H9 (cell line): ENCODE measurements at regions not wholly inside any gene's neighbourhood (a gene's known extent, or its start where the extent isn't known, plus 50 kb on each side); places are given as distances from the start of the nearest gene placed in this dataset.

Experiments used
- DNase-seq: peaks from one replicate; pipeline ENCODE4 v3.0.0-alpha.2; 2017
- H2AFZ ChIP-seq: one replicate; pipeline ENCODE4 v1.6.1; 2013; ENCODE audit warnings: mild to moderate bottlenecking, low read length, control low read depth, moderate library complexity
- H2AK5ac ChIP-seq: 2 replicates; pipeline ENCODE4 v1.6.1; 2013; ENCODE audit warnings: low read length, control low read depth, mixed read lengths; ENCODE audit not compliant: insufficient read length
- H2BK120ac ChIP-seq: one replicate; pipeline ENCODE4 v1.6.1; 2013; ENCODE audit warnings: low read depth, mild to moderate bottlenecking, low read length, control low read depth, inconsistent platforms; ENCODE audit not compliant: poor library complexity, severe bottlenecking
- H2BK12ac ChIP-seq: 2 replicates; pipeline ENCODE4 v1.6.1; 2013; ENCODE audit warnings: low read length, control low read depth, mixed read lengths, low read depth; ENCODE audit not compliant: insufficient read length
- H2BK15ac ChIP-seq: 2 replicates; pipeline ENCODE4 v1.6.1; 2013; ENCODE audit warnings: low read depth, low read length, control low read depth
- H2BK20ac ChIP-seq: one replicate; pipeline ENCODE4 v1.6.1; 2013; ENCODE audit warnings: low read depth, mild to moderate bottlenecking, low read length, control low read depth, inconsistent platforms; ENCODE audit not compliant: poor library complexity, severe bottlenecking
- H2BK5ac ChIP-seq: 2 replicates; pipeline ENCODE4 v1.6.1; 2013; ENCODE audit warnings: low read length, control low read depth, mixed read lengths; ENCODE audit not compliant: insufficient read length
- H3K14ac ChIP-seq: 2 replicates; pipeline ENCODE4 v1.6.1; 2013; ENCODE audit warnings: low read length, control low read depth; ENCODE audit not compliant: insufficient read depth
- H3K18ac ChIP-seq: 2 replicates; pipeline ENCODE4 v1.6.1; 2013; ENCODE audit warnings: low read depth, mild to moderate bottlenecking, mixed read lengths, low read length, control low read depth; ENCODE audit not compliant: insufficient read length
- H3K23ac ChIP-seq: 2 replicates; pipeline ENCODE4 v1.6.1; 2013; ENCODE audit warnings: low read length, control low read depth, mixed read lengths, low read depth; ENCODE audit not compliant: insufficient read length
- H3K23me2 ChIP-seq: 2 replicates; pipeline ENCODE4 v1.6.1; 2013; ENCODE audit warnings: low read depth, mild to moderate bottlenecking, mixed read lengths, low read length, control low read depth; ENCODE audit not compliant: insufficient read length, poor library complexity, severe bottlenecking
- H3K27ac ChIP-seq: 2 replicates; pipeline ENCODE4 v1.5.1; 2013; ENCODE audit warnings: low read length, control low read depth, mixed read lengths, low read depth; ENCODE audit not compliant: insufficient read length
- H3K27me3 ChIP-seq: 2 replicates; pipeline ENCODE4 v1.6.1; 2013; ENCODE audit warnings: low read length, control low read depth, inconsistent platforms; ENCODE audit not compliant: insufficient read depth
- H3K4ac ChIP-seq: 2 replicates; pipeline ENCODE4 v1.6.1; 2013; ENCODE audit warnings: low read depth, mild to moderate bottlenecking, control low read depth, inconsistent platforms, low read length, moderate library complexity
- H3K4me1 ChIP-seq: 2 replicates; pipeline ENCODE4 v1.6.1; 2013; ENCODE audit warnings: low read length, control low read depth, inconsistent platforms; ENCODE audit not compliant: insufficient read depth
- H3K4me2 ChIP-seq: 2 replicates; pipeline ENCODE4 v1.6.1; 2013; ENCODE audit warnings: low read length, control low read depth, mixed read lengths; ENCODE audit not compliant: insufficient read length, insufficient read depth
- H3K56ac ChIP-seq: 2 replicates; pipeline ENCODE4 v1.6.1; 2013; ENCODE audit warnings: low read depth, mild to moderate bottlenecking, mixed read lengths, low read length, control low read depth; ENCODE audit not compliant: insufficient read length
- H3K79me1 ChIP-seq: 2 replicates; pipeline ENCODE4 v1.6.1; 2013; ENCODE audit warnings: low read depth, mild to moderate bottlenecking, moderate library complexity, low read length, control low read depth, inconsistent platforms; ENCODE audit not compliant: insufficient read depth, poor library complexity, severe bottlenecking
- H3K79me2 ChIP-seq: 2 replicates; pipeline ENCODE4 v1.6.1; 2013; ENCODE audit warnings: low read length, control low read depth, inconsistent platforms; ENCODE audit not compliant: insufficient read depth
- H3K9ac ChIP-seq: 2 replicates; pipeline ENCODE4 v1.6.1; 2013; ENCODE audit warnings: low read length, control low read depth, mixed read lengths; ENCODE audit not compliant: insufficient read length; ENCODE audit errors: extremely low read depth
- H3K9me3 ChIP-seq: one replicate; pipeline ENCODE4 v1.6.1; 2013; ENCODE audit warnings: low read depth, low read length, inconsistent platforms; ENCODE audit not compliant: control insufficient read depth
- H3T11ph ChIP-seq: one replicate; pipeline ENCODE4 v1.6.1; 2013; ENCODE audit warnings: mild to moderate bottlenecking, low read length, control low read depth, inconsistent platforms
- H4K20me1 ChIP-seq: one replicate; pipeline ENCODE4 v1.6.1; 2013; ENCODE audit not compliant: control insufficient read depth, insufficient read length, insufficient read depth
- H4K5ac ChIP-seq: 2 replicates; pipeline ENCODE4 v1.6.1; 2013; ENCODE audit warnings: low read depth, mild to moderate bottlenecking, mixed read lengths, low read length, control low read depth; ENCODE audit not compliant: insufficient read length
- H4K8ac ChIP-seq: replicated peaks from 2 replicates; pipeline ENCODE4 v1.6.1; 2013; ENCODE audit warnings: low read length, control low read depth, mixed read lengths, low read depth; ENCODE audit not compliant: insufficient read length
- H4K91ac ChIP-seq: 2 replicates; pipeline ENCODE4 v1.6.1; 2013; ENCODE audit warnings: low read depth, mild to moderate bottlenecking, moderate library complexity, mixed read lengths, low read length, control low read depth; ENCODE audit not compliant: insufficient read length
- H3K27ac Mint-ChIP-seq, 3 experiments: 2 replicates in 2 of 3; 3 replicates in 1 of 3; pipeline ENCODE4 v1.8.0; 2020 to 2021; ENCODE audit warnings: mixed read lengths in 3 of 3, mild to moderate bottlenecking in 1 of 3, moderate library complexity in 1 of 3
- H3K27me3 Mint-ChIP-seq: 2 replicates; pipeline ENCODE4 v1.8.0; 2021; ENCODE audit warnings: low read depth, mild to moderate bottlenecking, moderate library complexity, mixed read lengths
- H3K36me3 Mint-ChIP-seq, 3 experiments: 2 replicates in 2 of 3; 3 replicates in 1 of 3; pipeline ENCODE4 v1.8.0; 2020 to 2021; ENCODE audit warnings: low read depth in 3 of 3, mixed read lengths in 3 of 3; ENCODE audit not compliant: insufficient read depth in 1 of 3
- H3K4me1 Mint-ChIP-seq, 2 experiments: 2 replicates each; pipeline ENCODE4 v1.8.0; 2020; ENCODE audit warnings: mixed read lengths in 2 of 2
- H3K4me3 Mint-ChIP-seq, 2 experiments: 2 replicates in 1 of 2; 3 replicates in 1 of 2; pipeline ENCODE4 v1.8.0; 2020 to 2021; ENCODE audit warnings: mild to moderate bottlenecking in 2 of 2, mixed read lengths in 2 of 2, moderate library complexity in 1 of 2
- H3K9me3 Mint-ChIP-seq, 2 experiments: 2 replicates in 1 of 2; 3 replicates in 1 of 2; pipeline ENCODE4 v1.8.0; 2020; ENCODE audit warnings: mild to moderate bottlenecking in 2 of 2, mixed read lengths in 2 of 2, moderate library complexity in 1 of 2
- CTCF ChIP-seq: fragments of 200-600 bp; sonication (generic); conservative IDR thresholded peaks from 3 replicates; pipeline ENCODE4 v1.8.0; 2021; ENCODE audit warnings: antibody characterized with exemption, mild to moderate bottlenecking
- WGBS: extraction: QIAGEN DNeasy Blood & Tissue Kit; methylation state at CpG from one replicate; pipeline ENCODE4 v1.1.7; 2013; ENCODE audit warnings: missing lambda C conversion rate, low lambda C conversion rate, mixed read lengths; ENCODE audit not compliant: insufficient read length; ENCODE audit errors: extremely low coverage; 5-methylcytosine and 5-hydroxymethylcytosine counted together

DNA sequence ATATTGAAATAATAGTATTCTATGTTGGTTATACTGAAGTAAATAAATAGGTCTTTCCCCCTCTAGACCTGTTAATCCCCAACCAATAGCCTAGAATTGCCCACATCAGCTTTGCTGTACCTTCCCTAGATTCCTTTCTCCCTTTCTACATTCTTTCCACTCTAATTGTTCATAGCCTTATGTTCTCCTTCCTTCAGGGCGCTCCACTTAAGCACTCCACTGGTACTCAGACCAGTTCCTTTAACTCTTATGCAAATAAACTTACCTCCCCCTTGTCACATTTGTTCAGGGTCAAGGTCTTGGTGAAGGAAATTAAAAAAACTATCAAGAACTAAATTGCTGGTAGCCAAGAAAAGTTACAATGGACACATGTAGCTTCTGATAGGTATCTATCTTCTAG is 294.8 kb downstream of the UTP18 start:
- H3K23ac ChIP-seq = no peak overlapping the region
- no peaks in the 10 kb centered on the region for H3K27me3 ChIP-seq
- Mint-ChIP-seq H3K27ac (no peak overlapping the region; a peak in 1 of 7 replicates), H3K4me3 (no peak overlapping the region), H3K27me3 (no peaks in the 10 kb centered on the region; the same call in none of the 2 replicates), H3K36me3 (no peaks in the 10 kb centered on the region), H3K9me3 (no peaks in the 10 kb centered on the region), H3K4me1 (peaks cover 0 to 3% of the 10 kb centered on the region in 2 experiments; a peak in 2 of 4 replicates)
- no peak overlapping the region for H4K8ac ChIP-seq
- no peak overlapping the region for H3K9ac ChIP-seq
- no peak overlapping the region for H2BK15ac ChIP-seq
- no peak overlapping the region for H4K91ac ChIP-seq
- H3K79me1 ChIP-seq = no peaks in the 10 kb centered on the region
- no peak overlapping the region for H2AK5ac ChIP-seq
- H3K18ac ChIP-seq = no peak overlapping the region
- no peak overlapping the region for H2BK12ac ChIP-seq
- no peaks in the 10 kb centered on the region for H3K4me1 ChIP-seq
- no peak overlapping the region for H3K4ac ChIP-seq
- DNase-seq = no peak
- H2BK5ac ChIP-seq = no peak overlapping the region
- no peak overlapping the region for H2AFZ ChIP-seq
- no peak overlapping the region for H3K56ac ChIP-seq
- no peaks in the 10 kb centered on the region for H3K79me2 ChIP-seq
- no peak overlapping the region for H3K14ac ChIP-seq
- no peaks in the 10 kb centered on the region for H3K23me2 ChIP-seq
- H2BK20ac ChIP-seq = no peak overlapping the region
- no peak for TF ChIP-seq CTCF
- no peak overlapping the region for H4K5ac ChIP-seq
- H4K20me1 ChIP-seq = no peaks in the 10 kb centered on the region
- H3T11ph ChIP-seq = no peak overlapping the region
- H3K4me2 ChIP-seq = no peak overlapping the region
- no peaks in the 10 kb centered on the region for H3K9me3 ChIP-seq
- H3K27ac ChIP-seq = no peak overlapping the region
- no peak overlapping the region for H2BK120ac ChIP-seq
- no CpG with 5 or more reads among the region's 1 CpG for WGBS
